Ishikawa (cell line): ENCODE measurements at regions not wholly inside any gene's neighbourhood (a gene's known extent, or its start where the extent isn't known, plus 50 kb on each side); places are given as distances from the start of the nearest gene placed in this dataset.

Experiments used
- CEBPB ChIP-seq: IDR thresholded peaks from 2 replicates; pipeline ENCODE4 v1.6.1; 2012
- CREB1 ChIP-seq: IDR thresholded peaks from 2 replicates; pipeline ENCODE4 v1.6.1; 2012; ENCODE audit warnings: low read depth
- EGR1 ChIP-seq: IDR thresholded peaks from 2 replicates; pipeline ENCODE4 v1.6.1; 2012
- EP300 ChIP-seq: IDR thresholded peaks from 2 replicates; pipeline ENCODE4 v1.6.1; 2012; ENCODE audit warnings: borderline replicate concordance
- FOXM1 ChIP-seq: IDR thresholded peaks from 2 replicates; pipeline ENCODE4 v1.6.1; 2012; ENCODE audit warnings: low read depth, borderline replicate concordance
- MAX ChIP-seq: IDR thresholded peaks from 2 replicates; pipeline ENCODE4 v1.6.1; 2012
- NFIC ChIP-seq: IDR thresholded peaks from 2 replicates; pipeline ENCODE4 v1.6.1; 2012
- RAD21 ChIP-seq: IDR thresholded peaks from 2 replicates; pipeline ENCODE4 v1.6.1; 2012; ENCODE audit warnings: low read depth
- TAF1 ChIP-seq: IDR thresholded peaks from 2 replicates; pipeline ENCODE4 v1.6.1; 2012; ENCODE audit warnings: low read depth, mild to moderate bottlenecking
- TCF12 ChIP-seq: IDR thresholded peaks from 2 replicates; pipeline ENCODE4 v1.6.1; 2012; ENCODE audit warnings: low read depth
- TEAD4 ChIP-seq: IDR thresholded peaks from 2 replicates; pipeline ENCODE4 v1.6.1; 2012
- YY1 ChIP-seq: IDR thresholded peaks from 2 replicates; pipeline ENCODE4 v1.6.1; 2012; ENCODE audit warnings: low read depth
- ZBTB7A ChIP-seq: IDR thresholded peaks from 2 replicates; pipeline ENCODE4 v1.6.1; 2012; ENCODE audit warnings: low read depth
- TF ChIP-seq, protein P1 (sequence below): IDR thresholded peaks from 2 replicates; pipeline ENCODE4 v1.6.1; 2012; ENCODE audit warnings: low read depth, mild to moderate bottlenecking
- TF ChIP-seq, protein P2 (sequence below): IDR thresholded peaks from 2 replicates; pipeline ENCODE4 v1.6.1; 2012

DNA sequence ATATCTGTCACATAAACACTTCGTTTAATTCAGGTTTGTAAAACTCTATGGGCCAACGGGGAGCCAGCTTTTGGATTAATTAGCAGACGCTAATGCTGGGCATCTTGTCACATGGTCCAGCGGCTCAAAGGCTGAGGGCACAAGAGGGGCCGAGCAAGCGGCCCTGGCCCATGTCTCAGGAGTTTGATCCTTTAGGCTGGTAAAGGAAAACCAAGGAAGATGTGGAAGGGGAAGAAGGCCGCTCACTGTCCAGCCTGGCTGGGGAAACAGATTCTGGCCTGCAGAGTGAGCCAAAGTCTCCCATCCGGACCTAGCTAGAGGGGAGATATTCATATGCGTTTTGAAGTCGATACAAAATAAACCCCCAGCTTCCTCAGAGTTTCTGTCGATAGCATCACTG lies 248.6 kb upstream of the SIX2 start:
- TF ChIP-seq MAX = no peak
- TF ChIP-seq CREB1 = no peak
- TF ChIP-seq, protein P1, sequence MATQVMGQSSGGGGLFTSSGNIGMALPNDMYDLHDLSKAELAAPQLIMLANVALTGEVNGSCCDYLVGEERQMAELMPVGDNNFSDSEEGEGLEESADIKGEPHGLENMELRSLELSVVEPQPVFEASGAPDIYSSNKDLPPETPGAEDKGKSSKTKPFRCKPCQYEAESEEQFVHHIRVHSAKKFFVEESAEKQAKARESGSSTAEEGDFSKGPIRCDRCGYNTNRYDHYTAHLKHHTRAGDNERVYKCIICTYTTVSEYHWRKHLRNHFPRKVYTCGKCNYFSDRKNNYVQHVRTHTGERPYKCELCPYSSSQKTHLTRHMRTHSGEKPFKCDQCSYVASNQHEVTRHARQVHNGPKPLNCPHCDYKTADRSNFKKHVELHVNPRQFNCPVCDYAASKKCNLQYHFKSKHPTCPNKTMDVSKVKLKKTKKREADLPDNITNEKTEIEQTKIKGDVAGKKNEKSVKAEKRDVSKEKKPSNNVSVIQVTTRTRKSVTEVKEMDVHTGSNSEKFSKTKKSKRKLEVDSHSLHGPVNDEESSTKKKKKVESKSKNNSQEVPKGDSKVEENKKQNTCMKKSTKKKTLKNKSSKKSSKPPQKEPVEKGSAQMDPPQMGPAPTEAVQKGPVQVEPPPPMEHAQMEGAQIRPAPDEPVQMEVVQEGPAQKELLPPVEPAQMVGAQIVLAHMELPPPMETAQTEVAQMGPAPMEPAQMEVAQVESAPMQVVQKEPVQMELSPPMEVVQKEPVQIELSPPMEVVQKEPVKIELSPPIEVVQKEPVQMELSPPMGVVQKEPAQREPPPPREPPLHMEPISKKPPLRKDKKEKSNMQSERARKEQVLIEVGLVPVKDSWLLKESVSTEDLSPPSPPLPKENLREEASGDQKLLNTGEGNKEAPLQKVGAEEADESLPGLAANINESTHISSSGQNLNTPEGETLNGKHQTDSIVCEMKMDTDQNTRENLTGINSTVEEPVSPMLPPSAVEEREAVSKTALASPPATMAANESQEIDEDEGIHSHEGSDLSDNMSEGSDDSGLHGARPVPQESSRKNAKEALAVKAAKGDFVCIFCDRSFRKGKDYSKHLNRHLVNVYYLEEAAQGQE = no peak
- no peak for TF ChIP-seq EGR1
- no peak for TF ChIP-seq TEAD4
- TF ChIP-seq RAD21 = no peak
- no peak for TF ChIP-seq FOXM1
- TF ChIP-seq EP300 = no peak
- no peak for TF ChIP-seq ZBTB7A
- TF ChIP-seq TAF1 = no peak
- no peak for TF ChIP-seq NFIC
- no peak for TF ChIP-seq YY1
- TF ChIP-seq CEBPB = no peak
- TF ChIP-seq, protein P2, sequence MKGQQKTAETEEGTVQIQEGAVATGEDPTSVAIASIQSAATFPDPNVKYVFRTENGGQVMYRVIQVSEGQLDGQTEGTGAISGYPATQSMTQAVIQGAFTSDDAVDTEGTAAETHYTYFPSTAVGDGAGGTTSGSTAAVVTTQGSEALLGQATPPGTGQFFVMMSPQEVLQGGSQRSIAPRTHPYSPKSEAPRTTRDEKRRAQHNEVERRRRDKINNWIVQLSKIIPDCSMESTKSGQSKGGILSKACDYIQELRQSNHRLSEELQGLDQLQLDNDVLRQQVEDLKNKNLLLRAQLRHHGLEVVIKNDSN = no peak

- TF ChIP-seq MAX (no peak), CEBPB (no peak), EGR1 (no peak), TCF12 (no peak), FOXM1 (no peak), EP300 (no peak), NFIC (no peak), YY1 (no peak), CREB1 (no peak), ZBTB7A (no peak), TAF1 (no peak)
- TF ChIP-seq, protein P1 = no peak
- TF ChIP-seq, protein P2 = no peak
These were observed 247.8 kb upstream of the SIX2 start for GRCh38 chr2:45256867-45257641.

DNA sequence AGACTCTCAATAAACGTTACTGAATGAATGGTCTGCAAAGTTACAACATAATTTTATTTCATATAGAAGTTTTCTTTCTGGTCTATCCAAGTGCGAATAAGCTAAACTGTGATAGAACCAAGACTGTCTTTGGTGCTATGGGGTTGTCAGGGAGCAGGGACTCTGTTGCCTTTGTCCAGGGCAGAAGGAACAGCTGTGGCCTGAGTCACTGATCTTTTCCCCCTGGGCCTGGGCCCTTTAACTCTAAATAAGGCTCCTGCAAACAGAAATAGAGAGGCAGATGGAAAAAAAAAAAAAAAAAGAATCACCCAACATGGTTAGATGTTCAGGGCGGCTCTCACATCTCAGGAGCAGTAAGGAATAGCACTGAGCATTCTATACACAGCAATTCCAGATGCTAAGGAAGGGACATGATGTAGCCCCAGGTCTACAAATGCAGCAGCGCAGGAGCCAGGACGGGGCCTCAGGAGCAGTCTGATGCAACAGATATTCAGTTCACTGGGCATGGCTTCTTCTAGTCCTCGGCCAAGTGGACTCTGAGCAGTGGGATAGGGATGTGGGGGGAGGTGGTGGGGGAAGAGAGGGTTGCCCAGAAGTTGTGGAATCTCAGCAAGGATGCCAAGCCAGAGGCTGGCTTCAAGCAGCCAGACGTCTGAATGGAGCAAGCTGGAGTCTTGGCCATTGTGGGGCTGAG lies 247.1 kb upstream of the SIX2 start:
- TF ChIP-seq, protein P1 = no peak
- no peak for TF ChIP-seq CEBPB
- no peak for TF ChIP-seq NFIC
- no peak for TF ChIP-seq MAX
- no peak for TF ChIP-seq RAD21
- TF ChIP-seq, protein P2 = no peak
- no peak for TF ChIP-seq ZBTB7A
- no peak for TF ChIP-seq YY1
- TF ChIP-seq TEAD4 = no peak
- TF ChIP-seq EP300 = no peak
- no peak for TF ChIP-seq TAF1
- TF ChIP-seq EGR1 = no peak
- TF ChIP-seq TCF12 = no peak
